Left renal pelvis (tissue), 4 donors: ENCODE measurements at regions not wholly inside any gene's neighbourhood (a gene's known extent, or its start where the extent isn't known, plus 50 kb on each side); places are given as distances from the start of the nearest gene placed in this dataset.

ENCODE experiments used
- DNase-seq, 4 donors: peaks; one replicate each; pipeline ENCODE4 v3.0.0-alpha.2; 2013; ENCODE audit warnings: low read depth in 4 of 4, low spot score in 3 of 4

GRCh38 chr2:88283886-88284592 is 113.9 kb downstream of the THNSL2 start:
- no peak for DNase-seq

GRCh38 chr2:88281302-88282217 is 111.4 kb downstream of the THNSL2 start:
- DNase-seq, result no peak

GRCh38 chr2:88269836-88270235 is 99.7 kb downstream of the THNSL2 start:
- DNase-seq, result no peak

DNA sequence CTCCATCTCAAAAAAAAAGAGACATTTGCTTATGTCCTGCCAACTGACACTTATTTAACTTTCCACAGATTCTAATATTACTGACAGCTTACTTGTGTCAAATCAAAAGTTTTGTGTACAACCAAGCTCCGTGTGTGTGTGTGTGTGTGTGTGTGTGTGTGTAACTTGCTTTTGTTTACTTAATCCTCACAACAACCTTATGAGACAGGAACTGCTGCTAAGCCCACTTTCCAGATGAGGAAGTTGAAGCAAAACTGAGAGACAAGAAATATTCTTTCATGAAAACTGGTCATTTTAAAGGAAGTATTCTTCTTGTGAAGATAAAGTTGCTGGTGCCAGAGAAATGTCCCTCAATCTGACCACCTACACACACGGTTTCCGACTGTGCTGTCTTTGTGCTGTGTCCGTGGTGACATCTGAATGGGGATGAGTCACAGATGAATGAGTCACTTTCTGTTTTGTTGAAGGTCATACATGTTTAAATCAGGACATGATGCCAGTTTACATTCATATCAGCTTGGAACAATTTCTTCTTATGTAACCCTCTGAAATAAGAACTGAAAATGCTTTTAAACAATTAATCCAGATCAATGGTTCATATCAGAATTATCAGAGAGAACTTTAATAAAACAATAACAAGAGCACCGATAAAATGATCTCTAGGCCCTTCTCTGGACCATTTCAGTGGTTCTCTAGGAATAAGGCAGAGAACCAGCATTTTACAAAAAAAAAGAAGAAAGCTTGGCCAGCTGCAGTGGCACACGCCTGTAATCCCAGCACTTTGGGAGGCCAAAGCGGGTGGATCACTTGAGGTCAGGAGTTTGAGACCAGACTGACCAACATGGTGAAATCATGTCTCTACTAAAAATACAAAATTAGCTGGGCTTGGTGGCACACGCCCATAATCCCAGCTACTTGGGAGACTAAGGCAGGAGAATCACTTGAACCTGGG is 95.5 kb downstream of the THNSL2 start:
- no peak for DNase-seq

- DNase-seq, result no peak
Measured at GRCh38 chr2:88263861-88264260, 93.7 kb downstream of the THNSL2 start.

DNA sequence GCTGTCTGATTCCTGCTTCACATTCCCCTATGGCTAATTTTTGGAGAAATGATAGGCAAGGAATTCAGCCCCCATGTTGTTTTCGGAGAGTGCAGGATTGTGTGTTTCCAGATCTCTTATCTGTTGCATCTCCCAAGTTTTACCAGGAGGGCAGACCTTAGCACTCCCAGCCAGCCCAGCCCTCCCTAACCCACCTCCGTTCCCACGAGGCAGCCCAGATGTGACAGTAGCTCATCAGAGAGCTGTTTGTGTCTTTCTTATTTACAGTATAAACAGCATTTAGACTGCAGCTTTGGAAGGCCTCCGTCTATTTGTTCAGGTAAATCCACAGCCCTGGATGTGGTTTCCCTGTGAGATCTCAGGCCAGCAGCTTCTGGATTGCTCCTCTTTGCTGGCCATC is 91.6 kb downstream of the THNSL2 start:
- no peak for DNase-seq

DNA sequence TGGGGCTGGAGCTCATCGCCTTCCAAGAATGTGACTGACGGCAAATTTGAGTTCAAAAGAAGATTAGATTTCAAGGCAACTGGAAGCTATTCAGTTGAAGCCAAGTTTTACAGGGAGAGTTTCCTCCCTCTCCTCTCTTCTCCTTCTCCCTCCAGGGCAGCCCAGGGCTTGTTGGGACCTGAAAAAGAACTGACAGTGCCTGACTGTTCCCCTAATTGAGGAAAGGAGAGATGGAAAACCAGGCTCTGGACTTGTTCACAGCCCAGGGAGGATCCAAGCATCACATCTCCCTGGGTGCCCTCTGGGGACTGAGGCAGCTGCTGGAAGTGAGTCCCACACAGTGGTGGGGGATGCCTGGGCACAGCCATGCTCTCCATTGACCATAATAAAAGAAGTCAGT is 88.1 kb downstream of the THNSL2 start:
- DNase-seq, result no peak

- DNase-seq, result no peak
Measured at GRCh38 chr2:88254437-88255091, 84.4 kb downstream of the THNSL2 start.

DNA sequence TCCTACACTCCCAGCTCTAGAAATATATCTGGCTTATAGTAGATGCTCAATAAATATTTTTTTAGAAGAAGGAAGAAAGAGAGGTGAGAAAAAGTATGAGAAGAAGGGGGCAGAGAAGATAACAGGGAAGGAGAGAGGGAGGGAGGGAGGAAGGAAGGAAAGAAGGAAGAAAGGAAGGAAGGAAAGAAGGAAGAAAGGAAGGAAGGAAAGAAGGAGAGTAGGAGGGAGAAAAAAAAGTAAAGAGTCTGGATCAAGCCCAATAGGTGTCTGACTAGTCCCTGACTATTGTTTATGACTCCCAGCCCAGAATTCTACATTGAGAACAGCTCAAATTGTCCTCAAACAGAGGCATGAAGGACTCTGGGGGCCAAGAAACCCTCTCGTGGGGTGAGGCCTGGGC is 83.9 kb downstream of the THNSL2 start:
- no peak for DNase-seq

GRCh38 chr2:88253375-88253774 is 83.2 kb downstream of the THNSL2 start:
- DNase-seq, result no peak

DNA sequence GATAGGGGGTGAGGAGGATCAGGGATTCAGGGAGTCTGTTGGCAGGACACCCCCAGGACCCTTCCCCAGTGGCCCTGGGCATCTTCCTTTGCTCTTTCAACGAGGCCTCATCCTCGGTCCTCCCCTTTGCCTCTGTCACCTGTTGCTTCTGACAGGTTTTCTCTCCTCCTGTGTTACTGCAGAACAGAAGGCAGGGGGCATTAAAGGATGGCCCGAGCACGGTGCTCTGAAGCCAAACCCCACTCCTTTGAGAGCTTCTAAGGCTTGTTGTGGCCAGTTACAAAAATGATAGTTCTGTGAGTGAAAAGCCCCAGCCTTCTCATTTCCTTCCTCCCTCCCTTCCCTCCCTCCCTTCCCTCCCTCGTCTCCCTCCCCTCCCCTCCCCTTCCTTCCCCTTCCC is 82.5 kb downstream of the THNSL2 start:
- no peak for DNase-seq

- no peak for DNase-seq
Measured at GRCh38 chr2:88252111-88252510, 82.0 kb downstream of the THNSL2 start.

DNA sequence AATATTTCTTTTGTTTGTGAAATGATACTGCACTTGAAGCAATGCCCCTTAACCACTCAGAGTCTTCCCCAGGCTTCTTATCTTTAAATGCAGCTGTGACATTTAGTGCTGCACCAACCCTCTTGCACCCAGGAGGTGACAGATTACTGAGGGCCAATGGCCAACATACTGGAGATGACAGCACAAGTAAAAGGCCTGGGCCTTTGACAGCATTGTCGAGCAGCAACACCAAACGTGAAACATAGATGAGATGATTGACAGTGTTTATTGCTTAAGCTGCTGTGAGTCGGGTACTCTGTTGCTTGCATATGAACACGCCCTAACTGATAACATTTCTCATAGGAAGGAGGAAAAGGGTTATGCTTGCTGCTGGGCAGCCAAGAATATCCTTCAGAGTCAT is 80.3 kb downstream of the THNSL2 start:
- no peak for DNase-seq

GRCh38 chr2:88248280-88248828 is 78.2 kb downstream of the THNSL2 start:
- no peak for DNase-seq

DNA sequence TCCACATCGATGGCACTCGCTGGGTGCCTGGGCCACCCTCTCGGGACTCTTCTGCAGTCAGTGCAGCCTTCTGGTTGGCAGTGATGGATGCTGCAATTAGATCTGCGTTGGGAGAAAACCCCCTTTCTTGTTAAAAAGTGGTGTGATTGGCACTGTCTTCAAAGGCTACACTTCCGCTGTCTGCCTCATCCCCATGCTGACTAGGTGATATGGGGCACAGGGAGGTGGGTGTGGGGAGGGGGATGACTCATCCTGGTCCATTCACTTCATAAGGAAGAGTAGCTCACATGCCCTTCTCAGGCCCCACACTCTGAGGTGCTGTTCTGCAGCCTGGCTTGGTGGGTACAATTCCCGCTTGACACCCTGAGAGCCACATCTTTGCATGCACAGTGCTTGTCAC is 77.4 kb downstream of the THNSL2 start:
- no peak for DNase-seq

DNA sequence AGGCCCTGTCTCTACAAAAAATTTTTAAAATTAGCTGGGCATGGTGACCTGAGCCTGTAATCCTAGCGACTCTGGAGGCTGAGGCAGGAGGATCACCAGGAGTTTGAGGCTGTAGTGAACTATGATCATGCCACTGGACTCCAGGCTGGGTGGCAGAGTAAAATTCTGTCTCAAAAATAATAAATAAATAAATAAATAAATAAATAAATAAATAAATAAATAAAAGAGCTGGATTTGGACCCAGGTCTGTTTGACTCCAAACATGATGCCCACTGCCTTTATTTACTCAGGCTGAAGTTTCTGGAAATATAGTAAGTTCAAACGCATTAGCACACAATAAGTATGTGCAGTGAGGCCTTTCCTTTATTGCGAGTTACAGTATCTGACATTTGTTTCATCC is 75.0 kb downstream of the THNSL2 start:
- no peak for DNase-seq

DNA sequence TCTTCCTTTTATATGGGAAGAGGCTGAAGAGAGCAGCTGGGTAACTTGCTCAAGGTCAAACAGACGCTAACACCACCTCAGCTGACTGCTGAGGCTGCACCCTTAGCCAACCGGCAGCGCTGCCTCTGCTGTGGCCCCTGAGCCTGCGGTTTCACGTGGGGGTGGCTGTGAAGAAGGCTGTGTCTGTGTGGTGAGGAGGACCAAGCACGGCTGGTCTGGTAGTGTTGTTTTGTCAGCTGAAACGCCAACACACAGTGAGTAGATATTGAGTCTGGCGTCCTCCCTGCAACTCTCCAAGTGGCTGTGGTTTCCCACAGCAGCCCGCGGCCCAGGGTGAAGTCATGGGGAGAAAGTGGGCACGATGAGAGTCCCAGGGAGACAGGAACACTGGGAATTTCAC is 69.6 kb downstream of the THNSL2 start:
- no peak for DNase-seq

- no peak for DNase-seq
Measured at GRCh38 chr2:88236666-88237065, 66.5 kb downstream of the THNSL2 start.
